HCT116 (cell line): ENCODE measurements at regions not wholly inside any gene's neighbourhood (a gene's known extent, or its start where the extent isn't known, plus 50 kb on each side); places are given as distances from the start of the nearest gene placed in this dataset.

ENCODE experiments used
- ATAC-seq: fragments of 200-7000 bp; cut with Tn5 transposase; 2 replicates; pipeline ENCODE4 v1.9.1; 2020; ENCODE audit warnings: mild to moderate bottlenecking, moderate library complexity
- BruUV-seq: library from RNA; stranded (reverse); fragments of 400-500 nt; replicated peaks from 2 replicates; lab custom pipeline; 2021; lab: Mats Ljungman, UMichigan
- CTCF ChIA-PET: fragments of 300-600 bp; sonication (Branson Sonifier 250); formaldehyde crosslinking; loops from one replicate; lab custom pipeline; 2021; ENCODE audit warnings: antibody characterized with exemption; lab: Charles Lee
- POLR2A ChIA-PET: fragments of 300-600, 350-600 bp; sonication (Branson Sonifier 250); formaldehyde crosslinking; loops from one replicate; lab custom pipeline; 2021; ENCODE audit warnings: antibody characterized with exemption; lab: Charles Lee
- RAD21 ChIA-PET, 2 experiments: fragments of 300-600 bp; sonication (Branson Sonifier 250); formaldehyde crosslinking; loops; one replicate each; lab custom pipeline; 2023; ENCODE audit warnings: low total read pairs in 2 of 2; ENCODE audit not compliant: uncharacterized antibody in 2 of 2, unreplicated experiment in 2 of 2, low non-redundant PET in 1 of 2; lab: Charles Lee
- DNase-seq: peaks from one replicate; pipeline ENCODE4 v3.0.0-alpha.2; 2010; ENCODE audit warnings: low read depth, low spot score
- H2AFZ ChIP-seq: fragments of 200-600 bp; shearing (Covaris generic), sonication (generic); 2 replicates; pipeline ENCODE4 v1.6.1; 2017; ENCODE audit warnings: low read depth, mixed run types, mixed read lengths, antibody characterized with exemption, low read length; ENCODE audit not compliant: poor library complexity, severe bottlenecking
- H3K27ac ChIP-seq: 2 replicates; pipeline ENCODE4 v1.5.1; 2012; ENCODE audit warnings: low read depth, low read length
- H3K27me3 ChIP-seq: fragments of 200-600 bp; sonication (generic); 2 replicates; pipeline ENCODE4 v1.6.1; 2016; ENCODE audit warnings: mixed run types, low read length, mixed read lengths; ENCODE audit not compliant: insufficient read depth
- H3K36me3 ChIP-seq, 2 experiments: fragments of 200-500 bp in 1 of 2; fragments of 200-600 bp in 1 of 2; sonication (Bioruptor generic) in 1 of 2; sonication (generic) in 1 of 2; 2 replicates each; pipeline versions ENCODE4 v1.5.1 to v1.6.1; 2014 to 2016; ENCODE audit warnings: low read length in 2 of 2, inconsistent platforms in 1 of 2, mixed read lengths in 1 of 2, mixed run types in 1 of 2; ENCODE audit not compliant: insufficient read depth in 2 of 2, control insufficient read depth in 1 of 2
- H3K4me1 ChIP-seq, 2 experiments: fragments of 200-600 bp in 1 of 2; sonication (generic) in 1 of 2; 2 replicates each; pipeline versions ENCODE4 v1.5.1 to v1.6.1; 2012 to 2017; ENCODE audit warnings: low read length in 2 of 2, inconsistent platforms in 1 of 2, mild to moderate bottlenecking in 1 of 2, mixed read lengths in 1 of 2, mixed run types in 1 of 2, moderate library complexity in 1 of 2; ENCODE audit not compliant: insufficient read depth in 2 of 2, control insufficient read depth in 1 of 2
- H3K4me2 ChIP-seq: fragments of 200-600 bp; sonication (generic); 2 replicates; pipeline ENCODE4 v1.6.1; 2017; ENCODE audit warnings: mixed run types, low read length, mixed read lengths
- H3K4me3 ChIP-seq, 2 experiments: fragments of 200-600 bp in 1 of 2; sonication (generic) in 1 of 2; replicated peaks in 1 of 2; 2 replicates each; pipeline ENCODE4 v1.5.1; 2011 to 2016; ENCODE audit warnings: low read length in 2 of 2, control low read depth in 1 of 2, low read depth in 1 of 2, mild to moderate bottlenecking in 1 of 2, mixed read lengths in 1 of 2, mixed run types in 1 of 2
- H3K79me2 ChIP-seq: fragments of 200-600 bp; sonication (generic); 2 replicates; pipeline ENCODE4 v1.6.1; 2017; ENCODE audit warnings: mild to moderate bottlenecking, mixed run types, low read length, moderate library complexity, mixed read lengths; ENCODE audit not compliant: insufficient read depth
- H3K9ac ChIP-seq: fragments of 200-600 bp; sonication (generic); 2 replicates; pipeline ENCODE4 v1.6.1; 2016; ENCODE audit warnings: low read length, mixed read lengths
- H3K9me2 ChIP-seq: fragments of 200-600 bp; sonication (generic), shearing (Covaris generic); 2 replicates; pipeline ENCODE4 v1.6.1; 2017; ENCODE audit warnings: mixed run types, mild to moderate bottlenecking, moderate library complexity; ENCODE audit not compliant: insufficient read depth
- H3K9me3 ChIP-seq, 2 experiments: fragments of 200-500 bp in 1 of 2; fragments of 200-600 bp in 1 of 2; sonication (Bioruptor generic) in 1 of 2; sonication (generic) in 1 of 2; 2 replicates each; pipeline ENCODE4 v1.6.1; 2014 to 2017; ENCODE audit warnings: low read length in 2 of 2, mixed read lengths in 2 of 2, inconsistent platforms in 1 of 2, low read depth in 1 of 2, mild to moderate bottlenecking in 1 of 2, mixed run types in 1 of 2, moderate library complexity in 1 of 2; ENCODE audit not compliant: control insufficient read depth in 1 of 2, insufficient read depth in 1 of 2
- H4K20me1 ChIP-seq: fragments of 200-600 bp; sonication (generic), shearing (Covaris generic); 2 replicates; pipeline ENCODE4 v1.6.1; 2017; ENCODE audit warnings: mixed run types, mild to moderate bottlenecking, moderate library complexity; ENCODE audit not compliant: insufficient read depth
- CBX3 ChIP-seq: IDR thresholded peaks from 2 replicates; pipeline ENCODE4 v1.6.1; 2012; ENCODE audit warnings: low read depth
- EGR1 ChIP-seq: IDR thresholded peaks from 2 replicates; pipeline ENCODE4 v1.6.1; 2012; ENCODE audit warnings: low read depth
- EZH2 ChIP-seq: fragments of 200-600 bp; sonication (generic); IDR thresholded peaks from 2 replicates; pipeline ENCODE4 v1.6.1; 2017; ENCODE audit warnings: antibody characterized with exemption, mixed run types
- EZH2phosphoT487 ChIP-seq: fragments of 200-600 bp; IDR thresholded peaks from 2 replicates; pipeline ENCODE4 v1.6.1; 2018; ENCODE audit warnings: antibody characterized with exemption, borderline replicate concordance
- FOSL1 ChIP-seq: IDR thresholded peaks from 2 replicates; pipeline ENCODE4 v1.6.1; 2012; ENCODE audit warnings: low read depth
- POLR2A ChIP-seq: IDR thresholded peaks from 2 replicates; pipeline ENCODE4 v1.7.0; 2011; ENCODE audit warnings: borderline replicate concordance; ENCODE audit not compliant: insufficient read depth, insufficient read length; ENCODE audit errors: extremely low read depth
- RAD21 ChIP-seq: IDR thresholded peaks from 2 replicates; pipeline ENCODE4 v1.6.1; 2012; ENCODE audit warnings: low read depth, mild to moderate bottlenecking
- SRF ChIP-seq: IDR thresholded peaks from 2 replicates; pipeline ENCODE4 v1.6.1; 2012; ENCODE audit warnings: low read depth
- YY1 ChIP-seq: IDR thresholded peaks from 2 replicates; pipeline ENCODE4 v1.6.1; 2011; ENCODE audit warnings: low read length, low read depth, moderate library complexity, mild to moderate bottlenecking; ENCODE audit not compliant: insufficient replicate concordance; ENCODE audit errors: extremely low read depth
- intact Hi-C: fragments of 100-400 bp; cut with micrococcal nuclease; formaldehyde crosslinking; loops from 2 replicates; pipeline ENCODE4 v1.10.0; 2022
- TF ChIP-seq, protein P1 (sequence below): IDR thresholded peaks from 2 replicates; pipeline ENCODE4 v1.6.1; 2012
- TF ChIP-seq, protein P2 (sequence below): IDR thresholded peaks from 2 replicates; pipeline ENCODE4 v1.6.1; 2011; ENCODE audit warnings: mild to moderate bottlenecking, low read length, moderate library complexity; ENCODE audit not compliant: insufficient replicate concordance; ENCODE audit errors: extremely low read depth

DNA sequence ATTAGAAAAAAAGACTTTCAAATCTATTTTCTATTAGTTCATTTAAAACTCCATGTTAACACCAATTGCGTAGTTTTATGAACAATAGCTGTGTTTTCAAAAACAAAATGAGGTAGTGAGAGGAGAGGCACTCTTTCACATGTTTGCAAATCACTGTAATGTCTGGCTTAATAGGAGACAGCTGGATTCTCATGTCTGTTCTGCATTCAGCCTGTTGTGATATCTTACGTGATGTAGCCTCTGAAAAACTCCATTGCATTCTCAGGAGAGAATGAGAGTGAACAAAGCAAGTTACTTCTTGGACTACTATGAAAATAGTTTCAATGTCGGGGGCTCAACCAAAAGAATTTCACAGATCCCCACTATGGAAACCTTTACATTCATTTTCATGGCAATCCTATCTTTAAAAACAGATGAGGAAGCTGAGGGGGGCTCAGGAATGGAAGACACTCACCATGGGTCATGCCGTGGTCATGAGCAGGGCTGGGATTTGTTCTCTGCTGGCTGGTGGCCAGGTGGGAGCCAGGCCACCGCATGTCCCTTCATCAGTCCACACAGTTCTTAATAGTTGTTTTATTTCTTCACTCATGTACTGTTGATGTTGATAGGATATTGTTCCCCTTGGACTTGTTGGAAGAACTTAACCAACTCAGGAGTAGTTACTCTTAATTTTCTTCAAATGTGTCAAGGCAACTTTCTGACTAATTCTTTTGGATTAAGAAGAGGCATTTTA lies 346.2 kb upstream of the FAR2 start:
- H3K9me2 ChIP-seq = no peaks in the 10 kb centered on the region
- ChIA-PET RAD21 (no interaction called here), POLR2A (no interaction called here), CTCF (no interaction called here)
- no peak for TF ChIP-seq EGR1
- TF ChIP-seq, protein P1, sequence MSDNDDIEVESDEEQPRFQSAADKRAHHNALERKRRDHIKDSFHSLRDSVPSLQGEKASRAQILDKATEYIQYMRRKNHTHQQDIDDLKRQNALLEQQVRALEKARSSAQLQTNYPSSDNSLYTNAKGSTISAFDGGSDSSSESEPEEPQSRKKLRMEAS = no peak
- TF ChIP-seq CBX3 = no peak
- TF ChIP-seq RAD21 = no peak
- TF ChIP-seq SRF = no peak
- TF ChIP-seq EZH2 = no peak
- TF ChIP-seq FOSL1 = no peak
- TF ChIP-seq, protein P2, sequence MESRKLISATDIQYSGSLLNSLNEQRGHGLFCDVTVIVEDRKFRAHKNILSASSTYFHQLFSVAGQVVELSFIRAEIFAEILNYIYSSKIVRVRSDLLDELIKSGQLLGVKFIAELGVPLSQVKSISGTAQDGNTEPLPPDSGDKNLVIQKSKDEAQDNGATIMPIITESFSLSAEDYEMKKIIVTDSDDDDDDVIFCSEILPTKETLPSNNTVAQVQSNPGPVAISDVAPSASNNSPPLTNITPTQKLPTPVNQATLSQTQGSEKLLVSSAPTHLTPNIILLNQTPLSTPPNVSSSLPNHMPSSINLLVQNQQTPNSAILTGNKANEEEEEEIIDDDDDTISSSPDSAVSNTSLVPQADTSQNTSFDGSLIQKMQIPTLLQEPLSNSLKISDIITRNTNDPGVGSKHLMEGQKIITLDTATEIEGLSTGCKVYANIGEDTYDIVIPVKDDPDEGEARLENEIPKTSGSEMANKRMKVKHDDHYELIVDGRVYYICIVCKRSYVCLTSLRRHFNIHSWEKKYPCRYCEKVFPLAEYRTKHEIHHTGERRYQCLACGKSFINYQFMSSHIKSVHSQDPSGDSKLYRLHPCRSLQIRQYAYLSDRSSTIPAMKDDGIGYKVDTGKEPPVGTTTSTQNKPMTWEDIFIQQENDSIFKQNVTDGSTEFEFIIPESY = no peak
- no peak for TF ChIP-seq POLR2A
- TF ChIP-seq EZH2phosphoT487 = no peak
- TF ChIP-seq YY1 = no peak
- TF ChIP-seq, all 23 proteins: peak for 0
- Histone ChIP-seq H4K20me1 (no peaks in the 10 kb centered on the region), H3K9me3 (no peaks in the 10 kb centered on the region), H2AFZ (no peak overlapping the region), H3K79me2 (no peaks in the 10 kb centered on the region), H3K27ac (no peak overlapping the region), H3K27me3 (no peaks in the 10 kb centered on the region), H3K4me3 (no peak overlapping the region), H3K9ac (no peak overlapping the region), H3K4me2 (no peak overlapping the region), H3K36me3 (no peaks in the 10 kb centered on the region), H3K4me1 (no peaks in the 10 kb centered on the region)
- DNase-seq (no peak), ATAC-seq (no peak)
- BruUV-seq = no TSS peak
- intact Hi-C loops = no loop called here
